HCT116 (cell line): ENCODE measurements at regions not wholly inside any gene's neighbourhood (a gene's known extent, or its start where the extent isn't known, plus 50 kb on each side); places are given as distances from the start of the nearest gene placed in this dataset.

ENCODE experiments used
- ATAC-seq: fragments of 200-7000 bp; cut with Tn5 transposase; 2 replicates; pipeline ENCODE4 v1.9.1; 2020; ENCODE audit warnings: mild to moderate bottlenecking, moderate library complexity
- BruUV-seq: library from RNA; stranded (reverse); fragments of 400-500 nt; replicated peaks from 2 replicates; lab custom pipeline; 2021; lab: Mats Ljungman, UMichigan
- CTCF ChIA-PET: fragments of 300-600 bp; sonication (Branson Sonifier 250); formaldehyde crosslinking; loops from one replicate; lab custom pipeline; 2021; ENCODE audit warnings: antibody characterized with exemption; lab: Charles Lee
- POLR2A ChIA-PET: fragments of 300-600, 350-600 bp; sonication (Branson Sonifier 250); formaldehyde crosslinking; loops from one replicate; lab custom pipeline; 2021; ENCODE audit warnings: antibody characterized with exemption; lab: Charles Lee
- RAD21 ChIA-PET, 2 experiments: fragments of 300-600 bp; sonication (Branson Sonifier 250); formaldehyde crosslinking; loops; one replicate each; lab custom pipeline; 2023; ENCODE audit warnings: low total read pairs in 2 of 2; ENCODE audit not compliant: uncharacterized antibody in 2 of 2, unreplicated experiment in 2 of 2, low non-redundant PET in 1 of 2; lab: Charles Lee
- DNase-seq: peaks from one replicate; pipeline ENCODE4 v3.0.0-alpha.2; 2010; ENCODE audit warnings: low read depth, low spot score
- H2AFZ ChIP-seq: fragments of 200-600 bp; shearing (Covaris generic), sonication (generic); 2 replicates; pipeline ENCODE4 v1.6.1; 2017; ENCODE audit warnings: low read depth, mixed run types, mixed read lengths, antibody characterized with exemption, low read length; ENCODE audit not compliant: poor library complexity, severe bottlenecking
- H3K27ac ChIP-seq: 2 replicates; pipeline ENCODE4 v1.5.1; 2012; ENCODE audit warnings: low read depth, low read length
- H3K27me3 ChIP-seq: fragments of 200-600 bp; sonication (generic); 2 replicates; pipeline ENCODE4 v1.6.1; 2016; ENCODE audit warnings: mixed run types, low read length, mixed read lengths; ENCODE audit not compliant: insufficient read depth
- H3K36me3 ChIP-seq, 2 experiments: fragments of 200-500 bp in 1 of 2; fragments of 200-600 bp in 1 of 2; sonication (Bioruptor generic) in 1 of 2; sonication (generic) in 1 of 2; 2 replicates each; pipeline versions ENCODE4 v1.5.1 to v1.6.1; 2014 to 2016; ENCODE audit warnings: low read length in 2 of 2, inconsistent platforms in 1 of 2, mixed read lengths in 1 of 2, mixed run types in 1 of 2; ENCODE audit not compliant: insufficient read depth in 2 of 2, control insufficient read depth in 1 of 2
- H3K4me1 ChIP-seq, 2 experiments: fragments of 200-600 bp in 1 of 2; sonication (generic) in 1 of 2; 2 replicates each; pipeline versions ENCODE4 v1.5.1 to v1.6.1; 2012 to 2017; ENCODE audit warnings: low read length in 2 of 2, inconsistent platforms in 1 of 2, mild to moderate bottlenecking in 1 of 2, mixed read lengths in 1 of 2, mixed run types in 1 of 2, moderate library complexity in 1 of 2; ENCODE audit not compliant: insufficient read depth in 2 of 2, control insufficient read depth in 1 of 2
- H3K4me2 ChIP-seq: fragments of 200-600 bp; sonication (generic); 2 replicates; pipeline ENCODE4 v1.6.1; 2017; ENCODE audit warnings: mixed run types, low read length, mixed read lengths
- H3K4me3 ChIP-seq, 2 experiments: fragments of 200-600 bp in 1 of 2; sonication (generic) in 1 of 2; replicated peaks in 1 of 2; 2 replicates each; pipeline ENCODE4 v1.5.1; 2011 to 2016; ENCODE audit warnings: low read length in 2 of 2, control low read depth in 1 of 2, low read depth in 1 of 2, mild to moderate bottlenecking in 1 of 2, mixed read lengths in 1 of 2, mixed run types in 1 of 2
- H3K79me2 ChIP-seq: fragments of 200-600 bp; sonication (generic); 2 replicates; pipeline ENCODE4 v1.6.1; 2017; ENCODE audit warnings: mild to moderate bottlenecking, mixed run types, low read length, moderate library complexity, mixed read lengths; ENCODE audit not compliant: insufficient read depth
- H3K9ac ChIP-seq: fragments of 200-600 bp; sonication (generic); 2 replicates; pipeline ENCODE4 v1.6.1; 2016; ENCODE audit warnings: low read length, mixed read lengths
- H3K9me2 ChIP-seq: fragments of 200-600 bp; sonication (generic), shearing (Covaris generic); 2 replicates; pipeline ENCODE4 v1.6.1; 2017; ENCODE audit warnings: mixed run types, mild to moderate bottlenecking, moderate library complexity; ENCODE audit not compliant: insufficient read depth
- H3K9me3 ChIP-seq, 2 experiments: fragments of 200-500 bp in 1 of 2; fragments of 200-600 bp in 1 of 2; sonication (Bioruptor generic) in 1 of 2; sonication (generic) in 1 of 2; 2 replicates each; pipeline ENCODE4 v1.6.1; 2014 to 2017; ENCODE audit warnings: low read length in 2 of 2, mixed read lengths in 2 of 2, inconsistent platforms in 1 of 2, low read depth in 1 of 2, mild to moderate bottlenecking in 1 of 2, mixed run types in 1 of 2, moderate library complexity in 1 of 2; ENCODE audit not compliant: control insufficient read depth in 1 of 2, insufficient read depth in 1 of 2
- H4K20me1 ChIP-seq: fragments of 200-600 bp; sonication (generic), shearing (Covaris generic); 2 replicates; pipeline ENCODE4 v1.6.1; 2017; ENCODE audit warnings: mixed run types, mild to moderate bottlenecking, moderate library complexity; ENCODE audit not compliant: insufficient read depth
- ATF3 ChIP-seq: IDR thresholded peaks from 2 replicates; pipeline ENCODE4 v1.6.1; 2012
- CBX3 ChIP-seq: IDR thresholded peaks from 2 replicates; pipeline ENCODE4 v1.6.1; 2012; ENCODE audit warnings: low read depth
- EZH2 ChIP-seq: fragments of 200-600 bp; sonication (generic); IDR thresholded peaks from 2 replicates; pipeline ENCODE4 v1.6.1; 2017; ENCODE audit warnings: antibody characterized with exemption, mixed run types
- EZH2phosphoT487 ChIP-seq: fragments of 200-600 bp; IDR thresholded peaks from 2 replicates; pipeline ENCODE4 v1.6.1; 2018; ENCODE audit warnings: antibody characterized with exemption, borderline replicate concordance
- POLR2A ChIP-seq: IDR thresholded peaks from 2 replicates; pipeline ENCODE4 v1.7.0; 2011; ENCODE audit warnings: borderline replicate concordance; ENCODE audit not compliant: insufficient read depth, insufficient read length; ENCODE audit errors: extremely low read depth
- POLR2AphosphoS5 ChIP-seq: IDR thresholded peaks from 2 replicates; pipeline ENCODE4 v1.6.1; 2011; ENCODE audit warnings: mild to moderate bottlenecking, low read depth, low read length, moderate library complexity
- RAD21 ChIP-seq: IDR thresholded peaks from 2 replicates; pipeline ENCODE4 v1.6.1; 2012; ENCODE audit warnings: low read depth, mild to moderate bottlenecking
- SP1 ChIP-seq: IDR thresholded peaks from 2 replicates; pipeline ENCODE4 v1.6.1; 2012; ENCODE audit warnings: low read depth
- TCF7L2 ChIP-seq: IDR thresholded peaks from 2 replicates; pipeline ENCODE4 v1.7.0; 2011; ENCODE audit warnings: borderline replicate concordance, inconsistent platforms; ENCODE audit not compliant: insufficient read depth, insufficient read length; ENCODE audit errors: extremely low read depth
- YY1 ChIP-seq: IDR thresholded peaks from 2 replicates; pipeline ENCODE4 v1.6.1; 2011; ENCODE audit warnings: low read length, low read depth, moderate library complexity, mild to moderate bottlenecking; ENCODE audit not compliant: insufficient replicate concordance; ENCODE audit errors: extremely low read depth
- ZNF274 ChIP-seq: fragments of 200-500 bp; sonication (Bioruptor generic); IDR thresholded peaks from 2 replicates; pipeline ENCODE4 v1.6.1; 2014; ENCODE audit warnings: mild to moderate bottlenecking, low read depth, low read length, inconsistent platforms
- intact Hi-C: fragments of 100-400 bp; cut with micrococcal nuclease; formaldehyde crosslinking; loops from 2 replicates; pipeline ENCODE4 v1.10.0; 2022
- TF ChIP-seq, protein P1 (sequence below), 3 experiments: fragments of 200-600 bp in 1 of 3; sonication (generic) in 1 of 3; IDR thresholded peaks in 2 of 3; conservative IDR thresholded peaks in 1 of 3; 2 replicates each; pipeline ENCODE4 v1.5.1; 2012 to 2017; ENCODE audit warnings: low read depth in 2 of 3, low read length in 2 of 3, antibody characterized with exemption in 1 of 3, borderline replicate concordance in 1 of 3, control low read depth in 1 of 3, mild to moderate bottlenecking in 1 of 3, mixed read lengths in 1 of 3, mixed run types in 1 of 3, moderate library complexity in 1 of 3; ENCODE audit not compliant: insufficient read depth in 1 of 3
- TF ChIP-seq, protein P2 (sequence below): IDR thresholded peaks from 2 replicates; pipeline ENCODE4 v1.6.1; 2012

GRCh38 chr2:177141866-177142265 is 70.7 kb upstream of the HNRNPA3 start:
- no peak overlapping the region for H3K9ac ChIP-seq
- no peaks in the 10 kb centered on the region for H3K36me3 ChIP-seq
- no peaks in the 10 kb centered on the region for H3K9me2 ChIP-seq
- RAD21 ChIA-PET = no interaction called here
- no peaks in the 10 kb centered on the region for H3K79me2 ChIP-seq
- H4K20me1 ChIP-seq = no peaks in the 10 kb centered on the region
- TF ChIP-seq YY1 (no peak), EZH2 (no peak), ZNF274 (no peak), CBX3 (no peak), TCF7L2 (no peak), POLR2A (no peak), ATF3 (no peak), SP1 (no peak), EZH2phosphoT487 (no peak), RAD21 (no peak), POLR2AphosphoS5 (no peak)
- TF ChIP-seq, protein P1, sequence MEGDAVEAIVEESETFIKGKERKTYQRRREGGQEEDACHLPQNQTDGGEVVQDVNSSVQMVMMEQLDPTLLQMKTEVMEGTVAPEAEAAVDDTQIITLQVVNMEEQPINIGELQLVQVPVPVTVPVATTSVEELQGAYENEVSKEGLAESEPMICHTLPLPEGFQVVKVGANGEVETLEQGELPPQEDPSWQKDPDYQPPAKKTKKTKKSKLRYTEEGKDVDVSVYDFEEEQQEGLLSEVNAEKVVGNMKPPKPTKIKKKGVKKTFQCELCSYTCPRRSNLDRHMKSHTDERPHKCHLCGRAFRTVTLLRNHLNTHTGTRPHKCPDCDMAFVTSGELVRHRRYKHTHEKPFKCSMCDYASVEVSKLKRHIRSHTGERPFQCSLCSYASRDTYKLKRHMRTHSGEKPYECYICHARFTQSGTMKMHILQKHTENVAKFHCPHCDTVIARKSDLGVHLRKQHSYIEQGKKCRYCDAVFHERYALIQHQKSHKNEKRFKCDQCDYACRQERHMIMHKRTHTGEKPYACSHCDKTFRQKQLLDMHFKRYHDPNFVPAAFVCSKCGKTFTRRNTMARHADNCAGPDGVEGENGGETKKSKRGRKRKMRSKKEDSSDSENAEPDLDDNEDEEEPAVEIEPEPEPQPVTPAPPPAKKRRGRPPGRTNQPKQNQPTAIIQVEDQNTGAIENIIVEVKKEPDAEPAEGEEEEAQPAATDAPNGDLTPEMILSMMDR (IDR thresholded peaks at IDR 0.05 in 2 of 3, conservative IDR thresholded peaks at IDR 0.05 in 1 of 3; ENCODE audit: borderline replicate concordance in 1 of 3, insufficient read depth in 1 of 3, low read depth in 2 of 3, low read length in 2 of 3) = no peak
- TF ChIP-seq, protein P2, sequence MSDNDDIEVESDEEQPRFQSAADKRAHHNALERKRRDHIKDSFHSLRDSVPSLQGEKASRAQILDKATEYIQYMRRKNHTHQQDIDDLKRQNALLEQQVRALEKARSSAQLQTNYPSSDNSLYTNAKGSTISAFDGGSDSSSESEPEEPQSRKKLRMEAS = no peak
- no TSS peak for BruUV-seq
- no peaks in the 10 kb centered on the region for H3K9me3 ChIP-seq
- H3K27me3 ChIP-seq = no peaks in the 10 kb centered on the region
- intact Hi-C loops = loop anchor here (10.0 kb wide), 2 partner anchors 457 to 687 kb away; no protein-coding TSS in a partner anchor
- DNase-seq = no peak
- no peak overlapping the region for H3K4me3 ChIP-seq
- ATAC-seq = no peak
- no peak overlapping the region for H3K27ac ChIP-seq
- CTCF ChIA-PET = interaction anchor here (0.5 to 1.9 kb wide), 3 partner anchors 15 to 488 kb away, joined by 3 to 9 read pairs (median 3); no protein-coding TSS in a partner anchor
- no peak overlapping the region for H3K4me2 ChIP-seq
- H3K4me1 ChIP-seq = no peaks in the 10 kb centered on the region
- POLR2A ChIA-PET = no interaction called here
- H2AFZ ChIP-seq = no peak overlapping the region
